ENCODE measurements at regions not wholly inside any gene's neighbourhood (a gene's known extent, or its start where the extent isn't known, plus 50 kb on each side); places are given as distances from the start of the nearest gene placed in this dataset.

DNA sequence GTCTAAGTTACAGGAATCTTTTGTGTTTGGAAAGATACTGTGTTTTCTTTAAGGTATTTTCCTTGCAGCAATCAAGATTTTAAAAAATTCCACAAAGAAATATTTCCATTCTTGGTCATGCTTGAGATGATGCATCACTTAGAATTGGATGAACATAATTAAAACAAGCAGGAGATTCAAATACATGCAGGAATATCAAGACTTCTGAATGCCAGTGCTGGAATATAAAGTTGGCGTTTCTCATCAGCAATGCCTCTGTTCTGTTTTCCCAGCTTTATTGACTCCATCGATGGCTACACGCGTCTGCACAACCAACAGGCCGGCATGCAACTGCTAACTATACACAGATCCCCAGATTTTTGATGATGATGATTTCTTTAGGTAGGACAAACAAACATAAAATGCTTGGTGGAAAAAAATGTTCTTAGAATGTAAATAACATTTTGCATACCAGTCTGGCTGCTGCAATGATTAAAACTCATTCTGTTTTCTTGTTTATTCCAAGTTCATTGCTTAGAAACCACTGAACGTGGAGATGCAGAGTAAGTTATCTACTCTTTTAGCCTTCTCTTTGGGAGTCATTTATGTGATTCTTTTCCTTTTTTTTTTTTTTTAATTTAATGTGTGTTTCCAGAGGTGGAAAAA, 91.3 kb upstream of the FAM171A1 start:
- no peak for DNase-seq (ENCODE audit: low spot score)

DNA sequence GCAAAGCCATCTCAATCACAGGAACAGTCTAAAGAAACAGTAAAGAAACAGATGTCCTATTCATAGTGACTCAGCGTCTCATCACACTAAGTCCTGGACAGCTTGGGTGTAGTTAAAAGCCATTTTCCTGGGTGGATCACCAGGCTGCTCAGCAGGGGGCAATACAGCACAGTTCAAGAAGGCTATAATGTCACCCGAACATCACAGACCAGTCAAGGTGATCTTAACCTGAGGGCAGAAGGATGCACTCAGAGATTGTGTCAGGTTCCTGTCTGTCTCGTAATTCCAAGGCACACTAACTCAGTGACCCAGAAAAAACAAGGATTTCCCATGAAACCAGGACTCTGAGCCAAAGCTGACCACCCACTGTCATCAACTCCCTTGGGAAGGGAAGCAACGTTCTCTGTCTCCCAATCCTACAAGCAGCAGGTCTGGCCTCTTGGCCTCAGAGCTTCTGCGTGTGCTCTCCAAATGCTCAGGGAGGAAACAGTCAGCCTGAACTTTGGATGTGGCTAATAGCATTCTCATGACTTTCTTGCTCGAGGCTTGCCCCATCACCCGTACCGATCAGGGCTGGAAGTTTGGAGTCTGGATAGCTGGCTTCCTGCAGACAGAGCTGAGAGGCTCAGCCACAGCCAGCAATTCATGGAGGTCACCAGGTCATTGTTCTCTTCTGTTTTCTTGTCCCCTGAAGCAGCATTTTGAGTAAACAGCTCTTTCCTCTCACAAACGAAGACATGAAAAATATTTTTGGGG, 90.4 kb upstream of the FAM171A1 start:
- peak; percentile 17 for DNase-seq (ENCODE audit: low spot score)

DNA sequence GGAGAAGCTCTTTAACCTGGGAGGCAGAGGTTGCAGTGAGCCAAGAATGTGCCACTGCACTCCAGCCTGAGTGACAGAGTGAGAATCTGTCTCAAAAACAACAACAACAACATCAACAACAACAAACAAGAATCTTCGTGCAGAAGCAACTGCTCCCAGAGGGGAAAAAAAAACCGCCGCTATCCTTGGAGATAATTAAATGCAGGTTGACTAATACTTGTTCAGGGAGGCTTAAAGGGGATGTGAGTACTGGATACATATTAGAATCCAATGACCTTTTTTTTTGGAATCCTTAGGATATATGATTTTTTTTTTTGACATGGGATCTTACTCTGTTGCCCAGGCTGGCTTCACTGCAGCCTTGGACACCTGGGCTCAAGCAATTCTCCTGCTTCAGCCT, 89.6 kb upstream of the FAM171A1 start:
- DNase-seq (ENCODE audit: low spot score), result no peak

GRCh38 chr10:15459218-15459617, 88.1 kb upstream of the FAM171A1 start:
- no peak for DNase-seq (ENCODE audit: low spot score)

DNA sequence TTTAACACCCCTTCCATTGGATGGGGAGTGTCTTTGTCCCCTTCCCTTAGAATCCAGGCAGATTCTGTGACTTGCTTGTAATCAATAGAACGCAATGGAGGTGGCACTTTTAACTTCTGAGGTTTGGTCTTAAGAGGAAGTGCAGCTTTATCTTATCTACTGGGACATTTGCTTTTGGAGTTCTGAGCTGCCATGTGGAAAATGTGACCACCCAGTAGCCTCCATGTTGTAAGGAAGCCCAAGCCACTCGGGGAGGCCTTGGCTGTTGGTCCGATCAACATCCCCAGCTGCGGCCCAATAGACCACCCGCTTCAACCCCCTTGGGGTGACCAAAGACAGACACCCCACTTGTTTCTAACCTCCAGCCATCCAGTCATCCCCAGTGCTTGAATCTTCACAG, 86.3 kb upstream of the FAM171A1 start:
- no peak for DNase-seq (ENCODE audit: low spot score)

GRCh38 chr10:15455456-15455855, 84.4 kb upstream of the FAM171A1 start:
- DNase-seq (ENCODE audit: low spot score), result no peak

- no peak for DNase-seq (ENCODE audit: low spot score)
These were observed 82.8 kb upstream of the FAM171A1 start for GRCh38 chr10:15453926-15454325.

- no peak for DNase-seq (ENCODE audit: low spot score)
These were observed 82.4 kb upstream of the FAM171A1 start for GRCh38 chr10:15453457-15453856.

- no peak for DNase-seq (ENCODE audit: low spot score)
These were observed 81.5 kb upstream of the FAM171A1 start for GRCh38 chr10:15452545-15452944.

GRCh38 chr10:15451137-15452094, 80.3 kb upstream of the FAM171A1 start:
- DNase-seq (ENCODE audit: low spot score), result no peak

DNA sequence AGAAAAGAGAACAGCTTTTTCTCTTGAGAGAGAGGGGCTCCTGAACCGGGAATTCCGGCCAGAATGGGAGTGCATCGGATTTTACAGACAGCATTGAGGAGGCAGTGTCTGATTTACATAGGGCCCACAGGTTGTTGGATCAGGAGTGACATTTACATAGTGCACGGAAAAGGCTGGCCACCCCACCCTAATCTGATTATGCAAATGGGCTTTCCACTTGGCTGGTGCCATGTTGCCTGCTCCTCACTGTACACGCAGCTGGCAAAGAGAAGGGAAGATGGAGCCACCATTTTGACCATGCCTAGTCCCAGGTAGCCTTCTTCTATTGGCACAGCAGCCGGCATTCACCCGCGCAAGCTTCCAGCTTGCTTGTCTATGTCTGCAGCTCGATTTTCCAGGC, 77.5 kb upstream of the FAM171A1 start:
- no peak for DNase-seq (ENCODE audit: low spot score)

GRCh38 chr10:15445006-15445390, 73.9 kb upstream of the FAM171A1 start:
- no peak for DNase-seq (ENCODE audit: low spot score)

DNA sequence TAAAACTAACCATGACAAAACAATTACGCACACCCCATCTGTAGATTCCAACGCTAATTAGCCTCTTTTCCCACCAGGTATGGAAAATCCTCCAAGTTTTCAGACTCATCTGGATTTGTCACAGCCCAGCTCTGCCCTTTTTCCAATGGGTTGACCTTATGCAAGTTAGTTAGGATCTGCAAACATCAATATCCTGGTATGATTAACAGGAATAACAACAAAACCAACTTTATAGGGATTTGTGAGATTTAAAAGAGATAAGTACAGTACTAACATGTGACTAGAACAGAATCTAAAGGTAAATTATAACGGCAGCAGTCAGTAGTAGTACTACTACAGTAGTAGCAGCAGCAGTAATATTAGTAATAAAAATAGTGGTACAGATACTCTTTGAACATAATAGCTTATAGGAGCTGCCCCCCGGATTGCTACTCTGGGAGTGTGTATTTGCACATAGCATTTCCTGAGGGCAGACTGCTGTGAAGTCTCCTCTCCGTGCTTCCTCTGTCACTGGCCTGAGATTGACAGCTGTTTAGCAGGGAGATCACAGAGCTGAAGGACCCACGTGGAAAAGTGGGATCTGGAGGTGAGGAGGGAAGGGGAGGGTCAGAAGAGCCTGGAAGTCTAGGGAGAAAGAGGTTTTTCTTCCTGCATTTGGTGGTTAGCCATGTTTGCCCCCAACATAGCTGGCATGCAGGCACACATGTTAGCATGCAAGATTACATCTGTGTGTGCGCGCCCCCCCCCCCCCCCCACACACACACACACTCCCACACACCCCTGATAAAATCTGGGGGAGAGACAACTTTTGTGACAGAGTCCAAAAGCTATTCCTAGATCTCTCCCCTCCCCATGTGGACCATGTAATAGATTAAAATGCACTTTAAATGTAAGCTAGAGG, 73.3 kb upstream of the FAM171A1 start:
- DNase-seq (ENCODE audit: low spot score), result no peak

- no peak for DNase-seq (ENCODE audit: low spot score)
These were observed 71.0 kb upstream of the FAM171A1 start for GRCh38 chr10:15442056-15442455.

GRCh38 chr10:15440204-15440711, 69.2 kb upstream of the FAM171A1 start:
- no peak for DNase-seq (ENCODE audit: low spot score)

GRCh38 chr10:15439341-15439842, 68.3 kb upstream of the FAM171A1 start:
- DNase-seq (ENCODE audit: low spot score), result peak; percentile 39

DNA sequence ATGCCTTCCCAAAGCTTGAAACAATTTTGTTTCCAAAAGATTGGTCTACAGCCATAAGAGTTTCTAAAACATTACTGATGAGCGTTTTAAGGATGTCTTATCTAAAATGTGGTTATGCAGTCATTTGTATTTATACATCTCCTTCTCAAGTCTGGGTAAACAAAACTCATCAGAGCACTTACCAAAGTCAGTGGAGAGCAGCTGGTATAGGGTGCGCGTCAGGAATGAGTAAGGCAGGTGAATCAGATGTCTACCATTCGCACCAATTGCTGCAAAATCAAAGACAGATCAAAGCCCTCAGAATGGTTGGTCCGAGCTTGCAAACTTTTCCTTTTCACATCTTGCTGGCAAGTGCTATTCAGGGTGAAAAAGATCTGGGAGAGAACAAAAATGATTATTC, 65.6 kb upstream of the FAM171A1 start:
- no peak for DNase-seq (ENCODE audit: low spot score)

GRCh38 chr10:15433850-15434537, 62.9 kb upstream of the FAM171A1 start:
- peak; percentile 40 for DNase-seq (ENCODE audit: low spot score)

DNA sequence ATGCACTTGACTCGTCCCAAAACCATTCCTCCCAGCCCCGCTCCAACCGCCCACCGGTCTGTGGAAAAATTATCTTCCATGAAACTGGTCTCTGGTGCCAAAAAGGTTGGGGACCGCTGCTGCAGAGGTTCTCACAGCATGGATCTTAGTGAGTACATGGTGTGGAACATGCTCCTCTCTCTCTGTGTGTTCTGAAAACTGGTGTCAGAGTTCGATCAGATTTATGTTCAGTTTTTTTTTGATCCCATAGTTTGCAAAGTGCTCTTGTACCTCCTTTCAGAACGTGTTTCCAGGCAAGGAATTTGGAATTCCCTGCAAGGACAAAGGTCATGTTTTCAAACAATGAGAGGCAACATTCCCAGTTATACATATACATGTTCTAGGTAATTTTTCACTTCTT, 61.2 kb upstream of the FAM171A1 start:
- DNase-seq (ENCODE audit: low spot score), result no peak
